Chondrocyte (in vitro differentiated cells): ENCODE measurements at regions not wholly inside any gene's neighbourhood (a gene's known extent, or its start where the extent isn't known, plus 50 kb on each side); places are given as distances from the start of the nearest gene placed in this dataset.

Source experiments
- DNase-seq: peaks from one replicate; pipeline ENCODE4 v3.0.0; 2021; ENCODE audit warnings: mixed read lengths, low spot score
- H3K27ac Mint-ChIP-seq: one replicate; pipeline ENCODE4 v1.8.0; 2021; ENCODE audit warnings: mild to moderate bottlenecking, moderate library complexity, mixed read lengths; ENCODE audit not compliant: unreplicated experiment
- H3K27me3 Mint-ChIP-seq: 2 replicates; pipeline ENCODE4 v1.8.0; 2021; ENCODE audit warnings: low read depth, mixed read lengths
- H3K36me3 Mint-ChIP-seq: 2 replicates; pipeline ENCODE4 v1.8.0; 2021; ENCODE audit warnings: low read depth, mixed read lengths
- H3K4me1 Mint-ChIP-seq: 2 replicates; pipeline ENCODE4 v1.8.0; 2021; ENCODE audit warnings: low read depth, mild to moderate bottlenecking, mixed read lengths
- H3K4me3 Mint-ChIP-seq: one replicate; pipeline ENCODE4 v1.8.0; 2021; ENCODE audit warnings: mild to moderate bottlenecking, moderate library complexity, mixed read lengths; ENCODE audit not compliant: unreplicated experiment
- H3K9me3 Mint-ChIP-seq: 2 replicates; pipeline ENCODE4 v1.8.0; 2021; ENCODE audit warnings: low read depth, mixed read lengths
- TF ChIP-seq, protein P1 (sequence below): fragments of 200-600 bp; sonication (generic); IDR thresholded peaks from 2 replicates; pipeline ENCODE4 v1.5.0; 2021; ENCODE audit warnings: antibody characterized with exemption, mild to moderate bottlenecking, moderate library complexity

DNA sequence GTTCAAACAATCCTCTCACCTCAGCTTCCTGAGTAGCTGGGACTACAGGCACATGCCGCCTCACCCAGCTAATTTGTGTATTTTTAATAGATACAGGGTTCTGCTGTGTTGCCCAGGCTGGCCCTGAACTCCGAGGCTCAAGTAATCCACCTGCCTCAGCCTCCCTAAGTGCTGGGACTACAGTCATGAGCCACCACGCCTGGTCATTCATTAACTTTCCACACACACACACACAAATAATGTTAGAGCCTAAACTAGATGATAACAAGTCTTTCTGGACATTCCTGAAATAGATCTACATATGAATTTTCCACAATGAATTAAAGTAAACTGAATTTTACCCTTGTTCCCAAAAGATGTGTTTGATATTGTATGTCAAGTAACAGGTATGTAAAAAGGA lies 776.0 kb downstream of the GALC start:
- H3K27me3 Mint-ChIP-seq: no peaks in the 10 kb centered on the region
- peaks cover 11% of the 10 kb centered on the region for H3K9me3 Mint-ChIP-seq
- H3K36me3 Mint-ChIP-seq: no peaks in the 10 kb centered on the region

DNA sequence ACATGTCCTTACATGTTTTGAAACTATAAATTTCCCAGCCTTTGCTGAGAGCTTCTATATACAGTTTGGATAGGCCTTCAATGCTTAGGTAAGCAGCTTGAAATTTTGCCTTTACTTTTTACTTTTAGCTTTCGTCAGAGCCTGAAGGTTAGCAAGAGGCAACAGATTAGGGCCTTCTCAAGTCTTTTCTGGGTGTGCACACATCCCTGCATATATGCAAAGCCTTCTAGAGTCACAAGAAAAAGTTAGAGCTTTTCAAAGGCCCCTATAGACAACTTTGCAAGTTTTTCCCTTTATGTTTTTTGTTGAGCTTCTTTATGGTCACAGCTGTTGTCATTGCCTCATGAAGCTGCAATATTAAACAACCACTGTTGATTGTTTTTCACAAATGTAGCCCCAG lies 778.4 kb downstream of the GALC start:
- no peak overlapping the region for H3K4me3 Mint-ChIP-seq
- H3K27ac Mint-ChIP-seq: no peak overlapping the region
- no peak for DNase-seq
- TF ChIP-seq, protein P1, sequence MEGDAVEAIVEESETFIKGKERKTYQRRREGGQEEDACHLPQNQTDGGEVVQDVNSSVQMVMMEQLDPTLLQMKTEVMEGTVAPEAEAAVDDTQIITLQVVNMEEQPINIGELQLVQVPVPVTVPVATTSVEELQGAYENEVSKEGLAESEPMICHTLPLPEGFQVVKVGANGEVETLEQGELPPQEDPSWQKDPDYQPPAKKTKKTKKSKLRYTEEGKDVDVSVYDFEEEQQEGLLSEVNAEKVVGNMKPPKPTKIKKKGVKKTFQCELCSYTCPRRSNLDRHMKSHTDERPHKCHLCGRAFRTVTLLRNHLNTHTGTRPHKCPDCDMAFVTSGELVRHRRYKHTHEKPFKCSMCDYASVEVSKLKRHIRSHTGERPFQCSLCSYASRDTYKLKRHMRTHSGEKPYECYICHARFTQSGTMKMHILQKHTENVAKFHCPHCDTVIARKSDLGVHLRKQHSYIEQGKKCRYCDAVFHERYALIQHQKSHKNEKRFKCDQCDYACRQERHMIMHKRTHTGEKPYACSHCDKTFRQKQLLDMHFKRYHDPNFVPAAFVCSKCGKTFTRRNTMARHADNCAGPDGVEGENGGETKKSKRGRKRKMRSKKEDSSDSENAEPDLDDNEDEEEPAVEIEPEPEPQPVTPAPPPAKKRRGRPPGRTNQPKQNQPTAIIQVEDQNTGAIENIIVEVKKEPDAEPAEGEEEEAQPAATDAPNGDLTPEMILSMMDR: no peak
- H3K9me3 Mint-ChIP-seq: peaks cover 11% of the 10 kb centered on the region
- no peaks in the 10 kb centered on the region for H3K36me3 Mint-ChIP-seq
- H3K27me3 Mint-ChIP-seq: no peaks in the 10 kb centered on the region
- no peaks in the 10 kb centered on the region for H3K4me1 Mint-ChIP-seq

More for the DNA sequence above, 776.0 kb downstream of the GALC start:
- no peak overlapping the region for H3K27ac Mint-ChIP-seq
- H3K4me3 Mint-ChIP-seq: no peak overlapping the region
- no peaks in the 10 kb centered on the region for H3K4me1 Mint-ChIP-seq
- no peak for DNase-seq
- TF ChIP-seq, protein P1: no peak

DNA sequence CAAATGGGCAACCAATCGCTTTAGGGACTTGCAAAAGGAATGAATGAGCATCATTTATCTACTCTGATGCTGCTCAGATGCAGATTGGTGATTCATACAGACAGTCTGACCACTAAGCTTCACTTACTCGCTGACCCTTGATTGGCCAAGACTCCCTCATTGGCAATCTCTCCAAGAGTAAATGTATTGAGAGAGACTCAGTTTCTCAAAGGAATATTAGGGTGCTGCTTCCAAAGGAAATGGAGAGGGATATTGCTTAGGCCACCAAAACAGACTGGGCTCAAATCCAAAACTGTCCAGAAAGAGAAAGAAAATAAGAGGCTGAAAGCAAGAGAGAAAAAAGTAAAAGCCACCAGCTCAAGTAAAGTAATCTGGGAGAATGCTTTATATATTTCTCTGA lies 785.2 kb downstream of the GALC start:
- DNase-seq: no peak
- TF ChIP-seq, protein P1: no peak

DNA sequence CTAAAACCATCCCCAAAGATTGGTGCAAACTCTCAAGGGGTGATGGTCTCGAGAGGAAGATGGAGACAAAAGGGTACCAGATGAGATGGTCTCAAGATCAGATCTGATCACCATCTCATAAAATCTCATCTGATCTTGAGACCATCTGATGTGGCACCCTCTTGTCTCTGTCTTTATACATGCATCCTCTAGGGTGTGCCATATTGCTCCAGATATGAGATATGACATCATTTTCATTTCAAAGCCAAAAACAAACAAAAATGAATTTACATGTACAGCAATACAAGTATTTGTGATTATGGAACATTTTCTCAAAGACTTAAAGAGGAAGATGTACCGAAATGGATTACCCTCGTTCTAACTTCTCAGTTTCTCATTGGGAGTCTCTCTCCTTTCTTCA lies 787.2 kb downstream of the GALC start:
- Mint-ChIP-seq H3K4me1 (no peaks in the 10 kb centered on the region), H3K4me3 (no peak overlapping the region), H3K27me3 (no peaks in the 10 kb centered on the region), H3K27ac (no peak overlapping the region), H3K9me3 (peaks cover 10% of the 10 kb centered on the region), H3K36me3 (no peaks in the 10 kb centered on the region)
- DNase-seq: no peak
- TF ChIP-seq, protein P1: no peak

More for the DNA sequence above, 785.2 kb downstream of the GALC start:
- H3K4me3 Mint-ChIP-seq: no peak overlapping the region
- no peaks in the 10 kb centered on the region for H3K27me3 Mint-ChIP-seq
- H3K36me3 Mint-ChIP-seq: no peaks in the 10 kb centered on the region
- no peak overlapping the region for H3K27ac Mint-ChIP-seq
- H3K4me1 Mint-ChIP-seq: no peaks in the 10 kb centered on the region
- peaks cover 13% of the 10 kb centered on the region for H3K9me3 Mint-ChIP-seq

DNA sequence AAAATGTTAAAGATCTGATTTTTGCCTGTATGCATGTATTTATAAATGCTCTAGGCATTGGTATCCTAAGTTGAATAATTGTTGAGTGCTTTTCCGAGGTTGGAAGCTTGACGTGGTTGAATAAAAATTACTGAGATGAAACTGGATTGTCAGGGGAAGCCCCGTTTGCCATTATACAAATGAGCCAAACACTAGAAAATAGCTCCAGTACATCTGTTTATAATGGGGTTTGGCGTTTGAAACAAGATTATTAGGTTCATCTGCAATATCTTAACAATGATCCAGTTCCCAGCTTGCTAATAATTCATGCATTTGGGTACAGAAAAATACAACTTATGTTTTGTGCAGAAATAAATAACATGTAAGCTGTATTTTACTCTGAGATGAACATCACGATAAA lies 789.6 kb downstream of the GALC start:
- H3K27me3 Mint-ChIP-seq: no peaks in the 10 kb centered on the region
- no peak for DNase-seq
- H3K36me3 Mint-ChIP-seq: no peaks in the 10 kb centered on the region
- H3K4me1 Mint-ChIP-seq: no peaks in the 10 kb centered on the region
- H3K4me3 Mint-ChIP-seq: no peak overlapping the region
- no peak overlapping the region for H3K27ac Mint-ChIP-seq
- peaks cover 6% of the 10 kb centered on the region for H3K9me3 Mint-ChIP-seq
- TF ChIP-seq, protein P1: no peak
